NCI-H510A (cell line): ENCODE measurements at regions not wholly inside any gene's neighbourhood (a gene's known extent, or its start where the extent isn't known, plus 50 kb on each side); places are given as distances from the start of the nearest gene placed in this dataset.

ENCODE experiments used
- DNase-seq: peaks from one replicate; lab custom pipeline; 2025; lab: John Stamatoyannopoulos, UW

DNA sequence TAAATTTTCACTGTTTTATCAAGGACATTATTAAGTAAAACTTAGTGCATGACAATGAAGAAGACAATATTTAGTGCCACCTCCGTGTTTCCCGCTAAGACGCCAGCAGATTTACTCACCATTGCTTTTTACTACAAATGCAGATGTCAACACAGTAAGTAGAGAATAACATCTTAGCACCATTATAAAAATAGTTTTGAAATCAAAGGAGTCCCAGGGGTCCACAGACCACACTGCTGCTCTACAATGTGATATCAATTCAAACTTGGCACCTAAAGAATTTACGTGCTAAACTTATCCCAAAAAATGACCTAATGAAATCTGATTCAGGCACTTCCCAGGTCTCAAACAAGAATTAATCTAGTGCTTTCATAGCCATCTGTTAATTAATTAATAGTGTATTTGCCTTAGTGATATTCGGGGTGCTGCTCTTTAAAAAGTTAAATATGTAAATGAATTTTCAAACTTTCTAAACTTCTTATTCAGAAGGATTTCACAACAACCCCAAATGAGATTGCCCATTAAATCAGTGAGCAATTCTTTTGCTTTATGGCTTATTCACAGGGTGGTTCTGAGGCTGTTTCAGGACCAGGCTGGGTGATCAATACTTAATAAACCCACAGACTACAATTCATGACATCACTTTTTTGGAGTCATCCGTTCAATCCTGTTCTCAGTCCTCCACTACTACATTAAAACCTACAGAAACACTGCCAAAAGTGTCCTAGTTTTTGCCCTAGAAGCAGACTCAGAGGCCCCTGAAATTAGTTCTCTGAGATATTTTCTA, 161.3 kb upstream of the LMNTD1 start:
- DNase-seq = no peak

DNA sequence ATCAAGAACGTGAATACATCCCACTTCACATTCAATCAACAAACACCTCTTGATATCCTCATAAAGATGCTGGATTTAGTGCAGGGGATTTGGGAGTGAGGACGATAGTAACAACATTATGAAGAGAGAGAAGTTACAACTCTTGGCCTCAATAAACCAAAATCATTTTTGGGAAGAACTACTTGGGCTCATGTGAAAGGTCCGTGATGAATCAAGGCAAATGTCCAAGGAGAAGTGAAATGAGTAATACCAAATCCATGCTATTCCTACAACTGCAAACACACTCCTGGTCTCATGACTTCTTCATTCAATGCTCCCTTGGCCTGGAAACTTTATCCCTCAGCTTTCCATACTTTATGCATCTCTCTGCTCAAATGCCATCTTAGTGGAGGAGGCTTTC, 162.0 kb upstream of the LMNTD1 start:
- DNase-seq = no peak

DNA sequence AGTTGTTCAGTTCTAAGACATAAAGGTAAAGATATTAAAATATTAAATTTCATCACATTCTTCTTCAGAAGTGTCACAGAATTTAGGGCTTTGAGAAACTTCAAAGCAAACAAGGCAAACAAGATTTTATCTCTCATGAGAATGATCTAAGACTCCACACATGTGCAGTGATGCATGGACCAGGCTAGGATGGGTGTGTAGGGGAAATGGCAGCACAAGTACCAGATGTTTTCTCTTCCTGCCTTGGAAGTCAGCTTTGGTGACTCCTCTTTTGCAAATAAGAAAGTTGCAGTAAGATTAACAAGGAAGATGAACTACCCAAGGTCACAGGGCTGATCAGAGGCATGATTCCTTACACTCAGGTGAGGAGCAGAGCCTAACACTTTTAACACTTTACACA, 163.8 kb upstream of the LMNTD1 start:
- DNase-seq = no peak

DNA sequence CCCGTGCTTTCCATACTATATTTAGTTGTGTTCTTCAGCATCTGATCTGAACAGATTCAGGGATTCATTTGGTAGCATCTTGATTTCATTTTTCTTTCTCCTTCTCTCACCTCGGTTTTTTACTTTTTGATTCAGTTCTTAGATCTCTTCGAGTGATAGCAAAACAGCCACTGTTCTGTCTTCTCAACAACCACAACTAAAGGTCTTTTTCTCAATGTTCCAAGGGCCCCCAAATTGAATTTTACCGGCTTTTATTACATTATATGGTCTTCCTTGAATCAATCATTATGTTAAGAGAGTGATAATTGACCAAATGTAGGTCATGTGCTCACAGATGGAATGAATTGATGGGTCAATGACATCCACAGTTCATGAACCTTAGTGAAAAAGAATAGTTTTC, 164.5 kb upstream of the LMNTD1 start:
- DNase-seq = no peak

DNA sequence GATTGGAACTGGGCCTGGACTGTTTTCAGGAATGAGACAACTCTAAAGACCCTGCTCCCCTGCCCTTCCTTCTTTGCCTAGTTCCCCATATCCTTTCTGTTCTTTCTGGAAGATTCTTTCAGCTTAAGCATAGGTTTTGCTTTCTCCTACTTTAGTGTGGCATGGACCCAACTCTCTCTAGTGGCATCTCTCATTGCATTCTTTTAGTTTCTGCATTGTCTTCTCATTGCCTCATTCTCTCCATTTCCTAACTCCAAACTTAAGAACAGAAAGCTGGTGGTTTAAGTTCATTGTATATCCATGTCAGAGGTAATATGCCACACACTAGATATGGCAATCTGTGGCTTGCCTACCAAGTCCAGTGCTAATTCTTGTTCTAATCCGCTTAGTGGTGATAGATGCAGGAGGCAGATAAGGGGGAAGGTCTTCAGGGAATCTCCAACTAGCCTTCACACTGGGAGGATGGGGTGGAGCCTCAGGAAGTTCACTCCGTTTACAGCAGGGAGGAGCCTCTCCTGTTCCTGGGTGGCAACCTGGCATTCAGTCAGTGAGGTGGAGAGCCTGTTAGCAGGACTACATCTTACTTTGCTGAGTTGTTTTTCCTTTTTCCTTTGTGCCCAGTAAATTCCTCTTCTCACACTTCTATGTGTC, 165.1 kb upstream of the LMNTD1 start:
- DNase-seq = no peak

DNA sequence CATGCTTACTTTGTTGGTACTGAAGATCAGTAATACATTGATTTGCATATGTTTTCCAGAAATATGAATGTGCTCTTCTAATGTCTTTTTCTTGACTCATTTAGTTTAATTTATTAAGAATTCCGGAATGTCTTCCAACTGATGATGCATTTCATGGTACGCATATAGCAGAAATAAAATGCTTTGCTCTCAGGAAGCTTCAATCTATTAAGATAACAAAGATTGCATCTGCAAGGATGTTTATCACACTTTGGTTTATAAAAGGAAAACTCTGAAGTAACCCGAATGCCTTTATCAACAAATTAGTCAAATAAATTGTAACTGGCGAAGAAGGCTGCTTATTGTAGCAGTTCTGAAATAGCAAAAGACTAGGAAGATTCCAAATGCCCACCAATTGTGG, 166.4 kb upstream of the LMNTD1 start:
- no peak for DNase-seq

DNA sequence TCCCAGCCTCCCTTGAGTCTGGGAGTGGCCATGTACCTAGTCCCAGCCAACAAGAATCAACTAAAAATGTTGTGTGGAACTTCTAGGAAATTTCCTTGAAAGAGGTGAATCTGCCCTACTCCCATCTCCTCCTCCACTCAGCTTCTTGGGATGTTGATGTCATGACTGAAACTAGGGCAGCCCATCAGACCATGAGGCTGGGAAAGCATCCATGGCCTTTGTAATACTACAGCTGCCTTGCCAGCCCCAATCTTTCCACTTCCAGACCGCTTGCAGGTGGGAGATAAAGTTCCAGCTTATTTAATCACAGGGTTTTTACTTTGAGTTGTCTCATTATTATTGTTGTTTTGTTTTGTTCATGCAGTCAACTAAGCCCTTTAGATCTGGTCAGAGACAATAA, 170.3 kb upstream of the LMNTD1 start:
- DNase-seq = no peak

DNA sequence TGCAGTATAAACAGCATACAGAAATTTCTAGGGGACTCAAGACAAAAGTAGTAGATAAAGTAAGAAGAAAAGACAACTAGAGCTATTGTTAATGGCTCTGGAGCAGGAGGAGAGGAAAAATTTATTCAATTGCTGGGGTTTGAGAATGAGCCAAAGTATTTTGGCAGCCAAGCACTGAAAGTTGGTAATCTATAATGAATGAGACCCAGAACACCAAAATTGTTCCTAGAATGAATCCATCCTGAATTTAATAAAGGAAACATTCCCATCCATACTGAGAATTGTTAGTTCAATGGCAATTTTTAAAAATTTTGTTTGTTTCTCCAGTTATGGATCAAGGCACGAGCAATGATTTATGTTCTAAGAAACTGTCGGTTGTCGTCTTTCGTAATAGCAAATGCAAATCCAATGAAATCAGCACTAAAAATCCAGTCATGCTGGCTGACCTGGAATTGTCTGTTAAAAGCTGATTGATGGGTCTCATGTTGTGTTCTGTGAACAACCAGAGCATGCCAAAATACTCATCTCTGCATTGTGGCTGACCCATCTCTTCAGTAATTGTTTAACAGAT, 170.9 kb upstream of the LMNTD1 start:
- DNase-seq = no peak

DNA sequence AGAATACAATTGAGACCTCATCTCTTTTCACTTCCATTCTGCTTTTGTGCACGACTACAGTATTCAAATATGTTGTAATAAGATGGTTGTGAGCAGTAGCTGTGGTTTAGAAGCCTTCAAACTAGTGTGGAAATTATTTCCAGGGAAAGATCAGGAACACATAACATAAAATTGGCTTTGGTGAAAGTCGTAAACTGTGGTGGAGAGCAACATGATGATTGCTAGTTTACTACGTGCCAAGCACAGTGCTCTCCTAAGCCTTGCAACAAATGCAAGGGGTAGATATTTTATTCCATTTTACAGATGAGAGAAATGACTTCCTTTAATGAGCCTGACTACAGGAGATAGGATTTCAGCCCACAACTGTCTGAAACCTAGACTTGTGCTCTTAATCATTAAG, 172.4 kb upstream of the LMNTD1 start:
- no peak for DNase-seq

DNA sequence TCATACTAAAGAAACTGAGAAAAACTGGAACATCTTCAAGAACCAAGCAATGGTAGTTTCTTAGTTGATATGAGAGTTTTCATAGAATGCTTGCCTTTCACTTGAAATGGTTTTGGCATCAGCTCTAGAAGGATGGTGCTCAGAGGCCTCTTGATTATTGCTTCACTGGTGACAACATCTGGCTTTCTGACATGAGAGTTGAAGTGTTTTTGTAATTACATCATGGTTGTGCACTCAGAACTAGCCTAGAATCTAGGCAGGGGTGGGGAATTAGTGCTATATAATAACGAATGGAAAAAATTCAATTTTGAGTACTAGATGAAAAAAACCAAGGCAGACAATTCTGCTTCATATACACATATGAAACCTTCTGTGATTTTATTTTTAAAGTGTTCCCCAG, 172.8 kb upstream of the LMNTD1 start:
- DNase-seq = peak; percentile 23

DNA sequence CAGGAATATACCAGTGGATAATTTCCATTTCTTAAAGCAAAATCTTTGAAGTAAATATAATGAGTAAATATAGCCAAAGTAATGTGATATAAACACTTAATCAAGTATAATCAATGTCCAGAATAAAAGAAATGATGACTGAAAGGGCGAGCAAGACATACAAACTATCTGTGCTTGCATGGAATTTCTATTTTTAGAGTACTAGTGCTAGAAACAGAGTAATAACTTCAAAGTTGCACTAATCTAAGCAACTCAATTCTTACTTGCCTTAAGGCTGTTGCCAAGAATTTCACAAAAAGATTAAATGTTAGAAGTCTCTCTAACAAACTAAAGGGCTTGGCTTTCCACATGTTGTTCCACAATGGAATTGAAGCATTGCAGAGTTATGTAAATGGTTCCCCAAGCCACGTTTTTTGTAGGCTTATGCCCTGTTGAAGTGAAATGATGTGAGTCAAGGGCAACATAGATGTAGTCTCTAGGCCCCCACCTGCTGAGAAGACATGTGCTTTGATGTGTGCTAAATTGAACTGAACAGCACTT, 175.0 kb upstream of the LMNTD1 start:
- no peak for DNase-seq

DNA sequence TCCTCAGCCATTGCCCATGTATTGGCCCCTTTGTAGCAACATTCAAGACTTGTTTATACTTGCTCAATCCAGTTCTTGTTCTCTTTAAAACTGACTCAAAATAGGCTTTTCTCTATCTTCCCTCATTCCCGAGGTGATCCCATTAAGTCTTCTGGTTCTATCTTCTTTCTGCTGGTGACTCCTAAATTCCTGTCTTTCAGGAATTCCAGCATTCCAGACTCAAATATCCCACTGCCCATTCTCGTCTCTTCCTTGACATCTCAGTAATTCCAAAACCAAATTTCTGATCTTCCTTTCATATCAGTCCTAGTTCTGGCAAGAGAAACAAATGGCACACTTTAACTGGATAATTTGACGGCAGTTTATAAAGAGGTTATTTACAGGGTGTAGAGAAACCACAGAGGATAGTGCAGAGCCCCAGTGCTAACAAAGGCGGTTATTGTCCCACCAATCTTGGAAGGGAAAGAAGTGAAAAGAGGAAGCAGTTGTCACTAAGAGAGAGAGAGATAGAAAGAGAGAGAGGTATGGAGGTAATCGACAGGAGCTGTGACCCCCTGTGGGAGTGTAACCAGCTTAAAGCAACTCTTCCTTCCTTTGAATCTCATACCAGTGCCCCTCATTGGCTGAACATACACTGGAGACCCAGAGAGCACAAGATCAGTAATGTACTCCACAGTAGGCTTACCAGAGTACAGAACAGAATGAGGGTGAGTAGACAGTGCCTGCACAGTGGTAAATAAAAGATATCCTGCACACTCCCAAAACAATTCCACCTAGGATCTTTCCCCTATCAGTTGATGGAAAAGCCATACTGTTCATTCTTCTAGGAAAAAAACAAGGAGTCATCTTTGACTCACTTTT, 177.6 kb upstream of the LMNTD1 start:
- DNase-seq = no peak

DNA sequence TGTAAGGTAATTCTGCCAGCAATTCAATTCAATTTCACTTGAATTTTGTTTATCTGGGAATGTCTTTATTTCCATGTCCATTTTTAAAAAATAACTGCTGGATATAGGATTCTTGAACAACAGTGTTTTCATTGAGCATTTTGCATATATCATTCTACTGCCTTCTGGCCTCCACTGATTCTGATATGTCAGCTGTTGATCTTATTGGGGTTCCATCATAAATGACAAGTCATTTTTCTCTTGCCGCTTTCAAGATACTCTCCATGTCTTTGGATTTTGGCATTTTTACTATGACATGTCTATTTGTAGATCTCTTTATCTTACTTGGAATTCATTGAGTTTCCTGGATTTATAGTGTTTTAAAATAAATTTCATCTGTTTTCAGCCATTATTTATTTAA, 180.5 kb upstream of the LMNTD1 start:
- DNase-seq = no peak

DNA sequence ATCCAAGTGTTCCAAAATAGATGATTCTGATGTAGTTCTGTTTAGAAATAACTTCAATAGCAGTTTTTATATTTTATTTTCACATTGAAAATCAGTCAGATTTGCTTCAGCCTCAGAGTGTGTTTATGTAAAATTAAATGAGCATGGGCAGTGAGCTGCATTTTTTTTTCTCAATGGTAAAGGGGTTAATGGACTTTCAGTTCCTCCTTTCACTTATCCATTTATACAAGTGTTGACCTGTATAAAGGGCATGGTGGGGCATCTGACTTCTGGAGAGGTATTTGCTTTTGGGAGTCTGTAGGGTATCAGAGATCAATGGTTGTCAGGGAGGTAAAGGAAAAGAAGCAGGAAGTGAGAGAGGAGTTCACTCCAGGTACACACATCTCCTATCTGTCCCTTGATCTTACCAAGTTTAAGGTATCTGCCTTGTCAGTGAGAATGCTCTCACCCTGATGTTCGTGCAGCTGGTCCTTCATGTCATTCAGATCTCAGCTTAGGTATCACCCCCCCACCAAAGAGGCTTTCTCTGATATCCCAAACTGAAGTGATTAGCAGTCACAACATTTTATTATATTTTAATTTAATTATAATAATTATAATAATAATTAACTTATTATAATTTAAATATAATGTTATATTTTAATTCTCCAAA, 181.6 kb upstream of the LMNTD1 start:
- no peak for DNase-seq

DNA sequence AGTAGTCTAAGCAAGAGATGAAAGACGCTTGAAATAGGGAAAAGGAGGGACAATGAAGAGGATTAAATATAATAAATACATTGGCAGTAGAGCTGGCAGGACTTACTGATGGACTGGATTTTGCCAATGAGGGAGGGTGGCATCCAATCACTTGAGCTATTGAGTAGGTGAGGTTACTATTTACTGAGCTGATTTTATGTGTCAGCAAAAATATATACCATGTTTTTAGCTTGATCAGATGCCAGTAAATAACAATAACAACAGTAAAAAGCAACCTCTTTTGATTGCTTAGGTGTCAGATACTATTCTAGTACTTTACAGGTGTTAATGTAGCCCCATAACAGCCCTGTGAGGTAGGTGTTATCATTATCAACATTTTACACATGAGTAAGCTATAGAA, 187.5 kb upstream of the LMNTD1 start:
- DNase-seq = no peak

DNA sequence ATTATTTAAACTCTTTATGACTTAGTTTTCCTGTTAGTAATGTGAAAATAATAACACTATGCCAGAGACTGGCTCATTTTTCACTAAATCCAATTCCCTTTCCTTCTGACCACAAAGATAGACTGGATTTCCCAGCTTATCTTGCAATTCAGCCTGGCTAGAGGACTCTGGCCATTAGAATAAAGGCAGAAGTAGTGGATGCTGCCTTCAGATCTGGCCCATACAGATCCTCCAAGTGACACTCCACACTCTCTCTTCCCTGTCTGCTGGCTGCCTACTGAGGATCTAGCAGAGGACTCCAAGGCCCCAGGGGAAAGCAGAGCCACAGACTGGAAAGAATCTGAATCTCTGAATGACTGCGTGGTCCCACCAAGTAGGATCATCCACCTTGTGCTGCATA, 188.8 kb upstream of the LMNTD1 start:
- no peak for DNase-seq

DNA sequence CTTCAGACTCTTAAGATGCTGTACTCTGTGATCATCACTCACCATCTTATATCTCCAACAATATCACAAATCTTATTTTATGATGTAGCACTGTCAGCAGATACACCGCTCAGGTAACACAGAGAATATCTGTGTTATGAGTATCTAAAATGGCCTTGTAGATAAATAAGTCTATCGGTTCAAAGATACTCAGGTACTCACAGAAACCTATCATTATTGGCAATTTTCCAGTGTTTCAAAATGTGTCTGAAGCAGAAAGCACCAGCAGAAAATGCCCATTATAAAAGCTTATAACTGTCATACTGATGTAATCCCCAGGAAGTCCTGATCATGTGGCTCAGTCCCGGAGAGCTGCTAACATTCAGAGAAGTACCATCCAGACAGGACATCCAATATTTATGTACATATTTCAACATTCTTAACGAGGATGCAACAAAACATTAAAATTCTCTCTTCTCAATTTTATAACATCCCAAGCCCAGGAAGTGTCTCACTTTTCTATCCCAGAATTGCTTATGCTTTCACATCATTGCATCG, 190.7 kb upstream of the LMNTD1 start:
- DNase-seq = no peak

DNA sequence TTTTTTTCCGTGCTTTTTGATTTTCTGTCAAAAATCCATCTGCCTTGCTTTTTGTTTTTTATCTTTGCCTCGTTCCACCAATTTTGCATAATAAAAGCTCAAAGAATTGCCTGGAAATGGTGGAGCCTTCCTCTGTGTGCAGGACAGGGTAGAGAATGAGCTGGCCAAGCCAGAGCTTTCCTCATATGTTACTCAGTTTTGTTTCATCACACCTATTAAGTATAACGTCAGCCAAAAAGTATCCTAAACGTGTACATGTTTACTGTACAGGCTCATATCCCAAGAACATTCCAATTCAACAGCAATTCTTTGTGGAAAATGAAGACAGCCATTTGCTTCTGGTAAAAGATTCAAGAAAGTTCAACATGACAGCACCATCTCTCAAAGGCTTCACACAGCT, 191.2 kb upstream of the LMNTD1 start:
- no peak for DNase-seq

DNA sequence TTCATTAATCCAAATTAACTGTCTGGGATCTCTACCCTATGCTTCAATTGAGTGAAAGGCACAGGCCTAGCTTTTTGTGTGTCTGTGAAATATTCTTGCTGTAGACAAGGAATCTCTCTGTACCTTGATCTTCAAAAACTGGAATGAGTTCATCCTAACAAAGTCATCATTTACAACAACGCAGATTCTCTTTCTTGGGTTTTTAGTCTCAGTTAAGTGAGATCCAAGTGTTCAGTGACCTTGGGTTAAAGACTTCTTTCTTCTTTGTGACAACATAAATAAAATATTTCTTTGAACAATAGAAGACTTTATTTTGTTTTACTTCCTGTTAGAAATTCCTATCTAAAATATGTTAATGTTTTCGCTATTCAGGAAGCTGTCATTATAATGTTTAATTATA, 192.2 kb upstream of the LMNTD1 start:
- no peak for DNase-seq

DNA sequence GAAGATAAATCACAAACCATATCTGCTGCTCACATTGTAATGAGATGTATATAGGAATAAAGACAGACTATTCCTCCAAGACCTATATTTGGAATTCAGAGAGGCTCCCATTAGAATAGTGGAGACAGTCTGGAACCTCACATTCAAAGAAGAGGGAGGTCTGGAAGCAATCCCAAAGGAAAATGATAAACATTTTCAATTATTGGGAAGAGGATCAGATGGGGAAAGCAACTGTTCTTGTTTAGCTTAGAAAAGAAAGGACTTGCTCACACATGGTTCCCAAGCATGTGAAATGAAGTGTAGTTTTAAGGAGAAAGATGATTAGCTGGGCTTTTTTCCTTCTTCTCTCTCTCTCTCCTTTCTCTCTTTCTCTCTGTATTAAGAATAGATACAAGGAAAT, 193.0 kb upstream of the LMNTD1 start:
- DNase-seq = no peak

DNA sequence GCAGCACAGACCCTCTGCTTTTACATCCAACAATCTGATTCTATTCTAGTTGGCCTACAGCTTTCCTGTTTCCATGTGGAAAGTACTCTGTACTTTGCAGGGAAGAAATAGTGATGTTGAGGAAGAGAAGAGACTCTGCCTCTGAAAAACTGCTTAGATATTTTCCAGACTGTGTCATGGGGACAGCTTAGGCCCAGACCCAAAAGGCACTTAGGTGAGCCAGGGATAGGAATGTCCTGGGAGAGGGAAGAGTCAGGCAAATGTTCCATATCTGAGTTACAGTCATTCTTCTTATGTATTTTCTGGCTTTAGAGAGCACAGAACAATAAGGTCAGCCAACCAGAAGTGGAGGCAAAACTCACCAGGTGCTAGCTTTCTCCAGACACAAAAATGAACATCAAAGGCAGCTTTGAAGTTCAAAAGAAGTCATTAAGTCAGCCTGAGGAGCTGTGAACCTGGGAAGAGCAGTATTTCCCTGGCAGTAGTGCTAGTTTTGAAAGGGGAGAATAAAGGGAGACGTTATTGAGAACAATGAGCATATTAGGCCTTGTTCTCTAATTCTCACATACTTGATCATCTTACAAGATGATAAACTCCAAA, 199.7 kb upstream of the LMNTD1 start:
- no peak for DNase-seq
